GM19455 (cell line): ENCODE measurements at regions not wholly inside any gene's neighbourhood (a gene's known extent, or its start where the extent isn't known, plus 50 kb on each side); places are given as distances from the start of the nearest gene placed in this dataset.

Source experiments
- ATAC-seq: cut with Tn5 transposase; IDR thresholded peaks from one replicate; pipeline ENCODE4 v1.9.1; 2021; ENCODE audit not compliant: unreplicated experiment

DNA sequence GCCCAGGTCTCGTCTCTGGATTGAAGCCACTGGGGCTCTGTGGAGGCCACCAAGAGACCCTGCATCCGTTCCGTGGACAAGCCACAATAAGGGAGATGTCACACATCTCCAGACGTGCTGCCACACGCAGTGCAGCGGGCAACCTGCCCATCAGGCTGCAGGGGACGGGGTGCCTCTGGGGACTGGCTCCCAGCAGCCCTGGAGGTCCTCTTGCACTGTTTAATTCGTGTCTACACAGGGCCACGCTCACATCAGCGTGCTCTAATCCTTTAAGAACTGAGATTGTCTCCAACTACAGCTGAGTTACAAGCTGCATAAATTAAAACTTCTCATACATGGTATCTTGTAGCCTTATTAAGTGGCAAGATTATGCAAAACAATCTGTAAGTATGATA lies 1232.2 kb downstream of the BRD1 start:
- ATAC-seq = no peak

DNA sequence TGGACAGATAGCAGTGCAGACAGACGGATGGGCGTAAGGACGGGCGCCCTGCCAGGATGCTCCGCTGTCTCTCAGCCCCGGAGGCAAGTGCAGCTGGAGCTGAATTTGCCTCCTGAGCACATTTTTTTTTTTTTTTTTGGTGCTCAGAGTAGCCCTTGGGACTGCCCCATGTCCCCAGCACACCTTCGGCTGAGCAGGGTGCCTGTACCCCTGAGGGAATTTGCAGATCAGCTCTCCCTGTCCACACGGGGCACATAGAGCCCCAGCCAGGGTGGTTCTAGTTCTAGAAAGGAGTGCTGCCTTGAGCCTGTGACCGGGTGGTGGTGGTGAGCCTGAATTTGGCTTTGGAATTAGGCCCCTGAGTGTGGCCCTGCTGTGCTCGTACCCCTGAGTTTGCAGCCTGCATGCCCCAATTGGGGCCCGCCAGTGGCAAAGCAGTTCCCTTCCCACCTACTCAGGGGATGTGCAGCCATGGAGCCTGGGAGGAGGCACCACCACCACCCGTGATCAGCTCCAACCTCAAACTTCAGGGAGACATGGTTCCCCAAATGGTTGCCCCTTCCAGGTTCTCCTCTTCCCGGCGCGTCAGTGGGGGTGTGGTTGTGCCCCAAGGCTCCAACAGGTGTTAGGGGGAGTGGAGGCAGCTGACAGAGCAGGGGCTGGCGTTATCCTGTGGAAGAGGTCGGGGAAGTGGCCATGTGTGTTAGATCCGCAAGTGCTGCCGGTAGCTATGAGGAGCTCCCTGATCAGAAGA lies 1232.7 kb downstream of the BRD1 start:
- ATAC-seq = no peak

DNA sequence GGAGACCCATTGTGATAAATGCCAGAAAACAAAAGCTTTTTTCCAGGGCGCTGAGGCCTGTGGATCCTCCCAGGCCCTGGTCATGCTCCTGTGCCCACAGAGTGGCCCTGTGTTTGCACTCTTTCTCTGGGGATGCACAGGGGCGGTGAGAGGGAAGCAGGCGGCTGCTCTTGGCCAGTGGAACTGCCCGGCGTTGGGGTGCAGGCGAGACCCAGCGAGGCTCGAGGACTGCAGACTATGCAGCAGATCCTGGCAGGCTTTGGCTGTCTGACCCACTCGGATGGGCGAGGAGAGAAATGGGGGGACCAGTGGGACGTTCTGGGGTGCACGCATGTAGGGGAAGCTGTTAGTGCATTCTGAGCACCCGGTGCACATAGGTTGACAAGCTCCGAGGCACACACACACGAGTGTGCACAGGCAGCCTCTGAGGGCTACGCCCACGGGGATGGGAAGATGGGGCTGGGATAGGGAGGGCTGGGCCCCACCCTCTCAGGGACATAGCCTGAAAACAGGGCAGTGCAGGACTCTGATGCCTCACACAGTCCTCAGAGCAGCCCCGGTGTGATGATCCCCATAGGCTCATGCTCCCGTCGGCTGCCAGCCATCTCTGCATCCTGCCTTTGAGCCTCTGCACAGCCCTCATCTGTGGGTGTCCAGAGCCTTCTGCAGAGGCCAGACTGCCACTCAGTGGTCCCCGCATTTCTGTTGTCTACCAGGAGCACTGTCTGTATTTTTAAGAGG lies 1233.5 kb downstream of the BRD1 start:
- ATAC-seq = no peak

DNA sequence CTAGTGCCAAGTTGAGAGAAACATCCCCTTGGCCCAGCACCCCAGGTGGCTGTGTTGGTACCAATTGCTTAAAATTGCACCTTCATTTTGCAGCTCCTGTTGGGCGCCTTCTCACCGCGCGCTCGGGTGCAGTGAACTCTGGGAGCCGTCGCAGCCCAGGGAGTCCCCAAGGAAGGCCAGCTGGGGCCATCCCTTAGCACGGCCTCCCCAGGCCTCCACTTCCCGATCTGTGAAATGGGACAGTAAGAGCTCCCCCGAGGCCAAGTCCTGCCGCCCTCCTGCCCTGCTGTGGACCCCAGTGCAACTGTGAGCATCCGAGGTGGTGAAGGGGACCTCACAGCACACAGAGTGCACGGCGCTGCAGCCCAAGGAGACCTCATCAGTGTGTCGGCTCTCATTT lies 1234.1 kb downstream of the BRD1 start:
- no peak for ATAC-seq

DNA sequence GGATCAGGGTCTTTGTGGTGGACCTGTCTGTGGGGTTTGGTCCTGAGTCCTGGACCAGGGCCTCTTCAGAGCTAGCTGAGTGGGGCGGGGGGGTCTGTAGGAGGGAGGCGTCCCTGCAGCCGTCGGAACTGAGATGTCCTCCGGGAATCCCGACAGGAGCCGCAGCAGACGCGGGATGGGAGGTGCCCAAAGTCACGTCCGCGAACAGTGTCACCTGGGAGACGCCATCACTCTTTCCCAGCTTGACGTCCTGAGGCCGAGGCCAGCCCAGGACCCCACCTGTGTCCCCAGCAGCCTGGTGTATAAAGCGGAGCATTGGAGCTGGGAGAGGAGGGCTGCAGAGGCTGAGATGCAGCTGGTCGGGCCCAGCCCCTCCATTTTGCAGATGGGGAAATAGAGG lies 1234.7 kb downstream of the BRD1 start:
- no peak for ATAC-seq

DNA sequence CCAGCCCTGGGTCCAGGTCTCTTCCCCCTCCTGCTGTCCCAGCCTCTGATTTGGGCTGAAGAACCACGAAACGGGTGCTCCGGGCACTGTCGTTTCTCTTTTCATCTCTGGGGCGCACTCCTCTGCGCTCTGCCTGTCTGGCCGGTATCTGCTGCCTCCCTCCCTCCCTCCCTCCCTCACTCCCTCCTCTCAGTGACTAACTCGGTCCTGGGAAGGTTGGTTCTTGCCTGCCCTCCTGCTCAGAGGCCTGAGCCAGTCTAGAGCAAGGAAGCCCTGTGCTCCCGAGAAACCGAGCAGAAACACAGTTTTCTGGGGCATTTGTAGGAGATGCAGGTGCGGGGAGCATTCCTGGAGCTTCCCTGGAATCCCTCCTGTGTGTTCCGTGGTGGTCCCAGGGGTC lies 1235.2 kb downstream of the BRD1 start:
- ATAC-seq = no peak

DNA sequence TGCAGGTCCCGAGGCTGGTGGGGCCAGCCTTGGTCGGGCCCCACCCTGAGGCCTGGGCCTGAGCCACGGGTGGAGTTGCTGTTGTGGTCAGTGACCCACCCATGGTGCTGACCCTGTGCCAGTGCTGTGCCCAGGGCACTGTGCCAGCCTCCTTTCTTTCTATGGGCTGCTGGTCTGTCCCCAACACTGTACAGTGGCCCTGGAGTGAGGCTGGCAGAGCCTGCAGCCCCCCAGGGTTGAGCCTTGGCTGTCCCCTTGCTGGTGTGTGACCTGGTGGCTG lies 1235.7 kb downstream of the BRD1 start:
- ATAC-seq = no peak

DNA sequence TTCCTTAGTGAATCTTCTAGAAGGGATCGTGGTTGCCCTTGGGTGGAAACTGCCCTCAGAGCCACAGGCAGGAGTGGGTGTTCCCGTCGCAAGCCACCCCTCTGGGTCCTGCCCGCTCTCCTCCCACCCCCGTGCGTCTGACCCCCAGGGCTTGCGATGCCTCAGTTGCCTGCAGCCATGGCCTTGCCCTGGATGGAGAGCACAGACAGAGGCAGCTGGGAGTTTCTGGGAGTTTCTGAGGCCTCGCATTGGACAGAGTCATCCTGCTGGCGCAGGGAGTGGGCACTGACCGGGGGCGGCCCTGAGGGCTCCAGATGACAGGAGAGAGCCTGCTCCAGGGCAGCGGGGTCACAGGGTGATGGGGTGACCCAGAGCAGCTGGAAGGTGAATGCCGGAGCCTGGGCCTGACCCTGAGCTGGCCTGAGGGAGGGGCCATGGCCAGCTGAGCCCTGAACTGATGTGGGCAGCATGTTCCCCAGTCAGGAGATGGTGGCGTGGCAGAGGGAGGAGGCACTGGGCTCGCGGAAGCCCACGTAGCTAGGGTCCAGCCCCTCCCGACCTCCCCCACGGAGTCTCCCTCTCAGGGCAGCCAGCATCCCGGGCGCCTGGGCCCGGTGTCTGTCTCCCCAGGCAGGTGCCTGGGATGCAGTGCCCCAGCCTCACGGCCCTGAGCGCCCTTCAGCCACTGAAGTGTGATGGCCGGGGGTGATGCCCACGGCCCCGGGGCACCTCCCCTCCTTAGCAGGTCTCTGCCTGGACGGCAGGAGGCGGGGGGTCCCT lies 1236.2 kb downstream of the BRD1 start:
- ATAC-seq = no peak

DNA sequence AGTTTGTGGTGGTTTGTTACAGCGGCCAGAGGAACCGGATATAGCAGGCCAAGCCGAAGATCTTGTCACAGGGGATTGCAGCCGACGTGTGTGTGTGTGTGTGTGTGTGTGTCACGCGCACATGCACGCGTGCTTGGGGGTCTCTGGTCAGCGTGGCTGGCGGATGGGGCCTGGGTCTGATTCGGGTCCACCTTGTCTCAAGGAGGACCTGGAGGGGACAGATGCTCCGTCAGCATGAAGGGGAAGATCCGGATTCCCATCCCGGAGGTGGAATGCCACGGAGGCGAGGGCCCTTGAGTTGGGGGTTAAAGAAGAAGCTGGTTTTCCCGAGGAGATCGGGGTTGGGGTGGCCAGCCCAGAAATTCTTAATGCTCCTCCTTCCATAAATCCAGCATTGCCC lies 1237.8 kb downstream of the BRD1 start:
- ATAC-seq = no peak

DNA sequence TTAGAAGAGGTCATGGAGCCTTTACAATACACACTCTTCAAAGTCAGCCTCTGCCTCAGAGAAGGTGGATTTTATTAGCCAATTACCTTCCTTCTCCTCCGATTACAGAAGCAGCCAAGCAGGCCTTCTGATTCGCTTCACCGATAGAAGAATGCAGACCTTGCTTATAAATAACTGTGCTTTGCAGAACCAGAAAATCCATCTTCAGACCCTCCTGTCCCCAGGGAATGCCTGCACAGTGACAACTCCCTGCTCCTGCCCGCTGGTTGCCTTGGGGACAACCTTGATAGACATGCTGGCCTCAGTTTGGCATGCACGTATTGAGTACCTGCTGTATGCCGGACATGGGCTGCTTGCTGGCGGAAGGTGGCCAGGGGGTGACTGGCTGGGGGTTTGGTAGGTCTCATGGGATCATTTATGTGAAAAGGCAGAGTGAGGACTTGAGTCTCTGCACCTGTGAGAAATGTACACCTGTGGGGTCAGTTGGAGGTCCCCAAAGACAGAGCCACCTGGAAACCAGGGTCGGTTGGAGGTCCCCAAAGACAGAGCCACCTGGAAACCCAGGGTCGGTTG lies 1238.7 kb downstream of the BRD1 start:
- no peak for ATAC-seq

DNA sequence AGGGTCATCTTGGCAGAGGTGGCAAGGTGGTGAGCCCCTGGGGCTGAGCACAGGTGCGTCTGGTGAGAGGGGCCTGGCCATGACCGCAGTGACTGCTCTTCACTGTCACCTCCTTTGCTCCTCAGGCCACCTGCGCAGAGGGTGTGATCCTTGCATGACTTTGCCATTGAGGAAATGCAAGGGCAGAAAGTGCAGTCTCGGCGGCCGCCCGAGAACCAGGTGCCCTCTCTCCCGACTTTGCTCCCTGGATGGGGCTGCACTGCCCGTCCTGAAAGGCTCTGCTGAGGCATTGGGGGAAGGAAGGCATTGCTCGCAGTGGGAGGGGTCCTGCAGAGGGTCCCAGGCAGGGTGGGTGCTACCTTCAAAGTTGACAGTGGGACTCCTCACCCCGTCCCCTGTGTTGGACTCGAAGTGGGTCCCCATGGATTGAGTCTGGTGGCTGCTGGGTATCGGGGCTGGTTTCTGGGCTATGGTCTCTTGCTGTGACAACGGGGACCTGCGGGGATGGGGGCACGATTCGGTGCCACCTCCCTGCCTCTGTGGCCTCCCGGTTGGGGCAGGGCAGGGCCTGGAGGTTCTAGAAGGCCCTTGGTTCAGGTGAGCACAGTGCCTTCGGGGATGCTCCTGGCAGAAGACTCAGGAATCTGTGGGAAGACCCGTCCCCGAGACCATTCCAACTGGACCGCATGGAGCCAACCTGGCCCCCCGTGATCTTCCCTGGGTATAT lies 1239.4 kb downstream of the BRD1 start:
- no peak for ATAC-seq

DNA sequence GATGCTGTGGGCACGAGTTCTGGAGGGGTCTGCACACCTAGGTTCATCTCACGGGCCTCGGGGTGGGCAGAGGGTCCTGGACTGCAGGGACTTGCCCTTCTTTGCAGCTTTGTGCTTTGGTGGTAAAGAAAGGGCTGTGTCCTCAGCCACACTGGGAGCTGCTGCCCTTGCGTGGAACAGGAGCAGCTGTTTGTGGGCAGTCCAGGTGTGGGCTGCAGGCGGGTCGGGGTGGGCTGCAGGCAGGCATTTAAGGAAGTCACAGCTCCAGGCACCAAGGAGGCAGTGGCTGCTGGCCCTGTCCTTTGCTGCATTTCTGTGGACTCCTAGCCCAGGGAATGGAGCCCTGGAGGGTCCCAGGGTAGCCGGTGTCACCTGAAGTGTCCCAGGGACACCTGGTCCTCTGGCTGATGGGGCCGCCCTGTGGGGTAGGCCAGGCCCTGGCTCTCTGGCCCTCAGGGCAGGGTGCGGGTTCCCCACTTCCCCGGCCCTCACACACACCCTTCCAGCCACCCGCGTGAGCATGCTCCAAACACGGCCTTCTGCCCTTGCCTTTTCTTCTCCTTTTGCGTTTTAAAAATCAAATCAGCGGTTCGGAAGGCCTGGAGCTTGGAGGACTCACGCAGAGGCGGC lies 1240.3 kb downstream of the BRD1 start:
- ATAC-seq = no peak

DNA sequence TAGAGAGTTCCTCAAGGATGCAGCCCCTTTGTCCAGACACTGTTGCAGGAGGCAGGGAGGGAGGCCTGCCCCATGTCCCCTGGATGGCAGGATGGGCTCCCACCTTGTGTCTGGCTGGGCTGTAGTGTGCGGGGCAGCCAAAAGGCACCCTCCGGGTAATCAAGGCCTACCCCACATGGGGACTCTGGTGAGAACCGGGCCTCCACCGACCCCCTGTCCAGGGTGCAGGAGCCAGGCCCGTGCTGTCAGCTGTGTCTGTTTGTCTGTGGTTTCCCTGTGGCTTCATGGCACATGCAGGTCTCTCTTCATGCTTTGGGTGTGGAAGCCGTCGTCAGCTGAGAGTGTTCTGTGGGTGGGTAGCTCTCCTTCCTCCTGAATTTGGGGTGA lies 1240.9 kb downstream of the BRD1 start:
- ATAC-seq = no peak

DNA sequence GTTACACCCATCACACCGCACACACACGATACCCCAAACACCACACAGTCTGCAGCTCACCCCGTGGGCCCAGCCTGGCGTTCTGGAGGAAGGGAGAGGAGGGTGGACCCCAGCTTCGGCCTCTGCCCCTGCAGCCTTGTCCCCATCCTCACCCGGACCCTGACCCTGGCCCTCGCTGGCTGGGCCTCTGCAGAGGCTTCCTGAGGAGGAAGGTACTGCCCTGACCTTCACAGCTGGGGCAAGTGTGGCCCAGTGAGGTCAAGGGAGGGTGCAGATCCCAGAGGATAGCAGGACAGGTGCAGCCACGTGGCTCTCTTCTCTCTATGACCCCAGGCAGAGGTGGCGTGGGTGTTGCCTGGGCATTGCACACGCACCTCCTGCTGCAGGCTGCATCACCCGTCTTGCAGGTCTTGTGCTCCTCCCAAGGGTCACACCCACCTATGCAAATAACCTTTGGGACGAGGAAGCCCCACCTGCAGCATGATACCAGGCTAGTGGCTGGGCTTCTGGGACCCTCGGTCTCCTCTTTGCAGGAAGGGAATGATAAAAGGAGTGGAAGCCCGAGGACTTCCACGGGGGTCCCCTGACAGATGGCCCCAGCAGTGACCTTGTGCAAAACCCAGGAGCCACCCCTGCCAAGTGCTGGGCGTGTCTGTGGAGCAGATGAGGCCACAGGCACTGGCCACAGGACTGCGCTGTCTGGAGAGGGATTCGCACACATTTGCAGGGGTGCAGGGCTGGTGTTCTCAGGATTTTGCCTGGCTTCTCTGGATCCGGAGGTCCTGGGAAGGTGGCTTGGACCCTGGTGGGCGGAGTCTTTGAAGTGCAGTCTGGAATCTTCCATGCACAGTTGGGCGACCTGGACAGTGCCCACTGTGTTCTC lies 1241.5 kb downstream of the BRD1 start:
- no peak for ATAC-seq

DNA sequence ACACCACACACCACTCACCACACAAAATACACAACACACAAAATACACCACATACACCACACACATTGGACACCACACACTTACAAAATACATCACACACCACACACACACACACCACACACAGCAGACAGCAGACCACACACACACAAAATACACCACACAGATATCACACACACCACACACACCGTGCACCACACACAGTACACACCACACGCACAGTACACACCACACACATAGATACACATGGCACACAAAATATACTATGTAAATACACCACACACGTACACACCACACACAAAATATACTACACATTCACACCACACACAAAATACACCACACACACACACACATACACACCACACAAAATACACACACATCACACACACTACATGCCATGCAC lies 1243.5 kb downstream of the BRD1 start:
- no peak for ATAC-seq

DNA sequence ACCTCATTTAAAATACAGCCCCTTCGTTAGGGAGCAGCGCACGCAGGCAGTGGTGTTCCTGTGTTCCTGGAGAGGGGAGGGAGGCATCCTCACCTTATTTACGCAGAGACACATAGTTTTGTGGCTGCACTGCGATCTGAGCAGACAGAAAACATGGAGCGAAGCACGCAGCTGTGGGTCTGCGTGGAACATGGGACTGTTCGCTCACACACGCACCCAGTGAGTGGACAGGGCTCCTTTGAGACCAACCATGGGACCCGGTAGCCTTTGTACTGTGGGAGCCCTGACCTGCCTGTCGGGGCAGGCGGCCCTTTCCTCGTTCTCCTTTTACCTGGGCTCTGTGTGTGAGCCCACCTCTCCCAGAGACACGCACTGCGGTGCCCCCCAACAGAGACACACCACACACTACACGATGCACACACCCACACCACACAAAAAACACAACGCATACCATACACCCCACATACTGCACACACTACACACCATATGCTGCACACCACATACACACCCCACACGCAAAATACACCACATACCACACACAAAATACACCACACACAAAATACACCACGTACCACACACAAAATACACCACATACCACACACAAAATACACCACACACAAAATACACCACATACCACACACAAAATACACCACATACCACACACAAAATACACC lies 1245.7 kb downstream of the BRD1 start:
- no peak for ATAC-seq

DNA sequence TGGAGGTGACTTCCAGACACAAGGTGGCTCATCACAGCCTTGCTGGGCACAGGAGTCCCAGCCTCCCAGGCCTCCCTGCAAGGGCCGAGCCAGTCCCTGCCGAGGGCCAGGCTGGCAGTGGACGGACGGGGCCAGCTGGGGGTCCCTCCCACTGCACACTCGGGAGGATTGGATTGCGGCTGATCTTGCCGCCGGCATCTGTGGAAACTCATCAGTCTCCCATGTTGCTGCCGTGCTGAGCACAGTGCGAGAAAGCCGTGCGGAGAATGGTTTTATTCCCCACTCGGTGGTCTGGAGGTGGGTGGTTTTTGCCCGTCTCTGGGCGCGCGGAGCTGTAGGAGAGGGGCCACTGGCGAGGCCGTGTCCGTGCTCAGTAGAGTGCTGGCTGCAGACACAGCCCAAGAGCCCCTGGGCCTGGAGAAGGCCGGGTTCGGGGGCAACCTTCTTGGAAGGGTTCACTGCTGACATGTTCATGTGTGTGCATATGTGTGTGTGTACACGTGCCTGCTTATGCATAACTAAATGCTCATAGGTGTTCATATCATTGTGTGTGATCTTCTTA lies 1246.4 kb downstream of the BRD1 start:
- no peak for ATAC-seq

DNA sequence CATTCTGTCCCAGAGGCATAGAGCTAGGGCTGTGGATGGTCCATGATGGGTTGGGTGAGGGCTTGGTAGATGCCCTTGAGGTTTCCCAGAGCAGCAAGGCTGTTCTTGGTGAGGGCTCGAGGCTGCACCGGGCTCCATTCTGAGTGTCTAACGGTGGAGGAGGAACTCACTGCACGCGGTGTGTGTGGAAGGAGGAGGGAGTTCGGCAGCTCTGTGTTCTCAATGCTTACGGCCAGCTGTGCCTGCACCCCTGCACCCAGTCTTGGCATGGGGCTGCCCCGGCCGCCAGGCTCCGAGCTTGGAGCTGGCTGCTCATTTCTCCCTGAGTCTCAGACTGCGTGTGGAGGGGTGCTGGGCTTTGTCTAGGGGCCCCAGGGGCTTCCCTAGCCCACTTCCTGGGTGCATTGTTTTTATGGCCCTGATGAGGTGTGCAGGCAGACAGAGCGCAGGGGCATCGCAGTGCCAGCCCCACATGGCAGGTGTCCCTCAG lies 1247.1 kb downstream of the BRD1 start:
- ATAC-seq = no peak

DNA sequence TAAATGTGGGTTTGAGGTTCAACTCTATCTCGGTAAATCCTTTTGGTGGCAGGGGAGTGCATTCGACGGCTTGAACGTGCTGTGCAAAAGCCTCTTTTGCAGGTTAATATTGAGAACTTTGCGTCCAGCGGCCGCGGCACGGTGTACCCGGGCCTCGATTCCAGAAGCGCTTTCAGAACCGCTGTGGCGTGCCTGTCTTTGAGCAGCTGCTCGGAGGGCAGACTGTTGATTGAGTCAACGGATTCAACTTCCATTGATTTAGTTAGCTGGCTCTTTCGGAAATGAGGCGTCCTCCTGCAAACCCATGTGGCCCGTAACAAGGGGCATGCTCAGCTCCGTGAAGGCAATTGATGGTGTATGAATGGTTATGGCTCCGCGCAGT lies 1247.8 kb downstream of the BRD1 start:
- ATAC-seq = no peak
